Activated T-cell treated with anti-CD3 and anti-CD28 coated beads, Interleukin-2, amount 50 U/mL, for 4 hours (primary cell): ENCODE measurements at regions not wholly inside any gene's neighbourhood (a gene's known extent, or its start where the extent isn't known, plus 50 kb on each side); places are given as distances from the start of the nearest gene placed in this dataset.
"Not testable (repeated sequence)": the region's sequence is repeated elsewhere in the genome, so short reads cannot be mapped to it uniquely, and the experiment has no call there.

Source experiments
- ATAC-seq, 2 donors: fragments of 200-7000 bp; cut with Tn5 transposase; one replicate each; pipeline ENCODE4 v1.10.0; 2021
- DNase-seq: peaks from one replicate; pipeline ENCODE4 v3.0.0-alpha.2; 2020
- H3K27me3 Mint-ChIP-seq: one replicate; pipeline ENCODE4 v1.8.0; 2021; ENCODE audit warnings: low read depth, mixed read lengths
- H3K36me3 Mint-ChIP-seq: one replicate; pipeline ENCODE4 v1.8.0; 2022; ENCODE audit warnings: mixed read lengths; ENCODE audit not compliant: insufficient read depth
- H3K4me1 Mint-ChIP-seq: one replicate; pipeline ENCODE4 v1.8.0; 2021; ENCODE audit warnings: low read depth, mixed read lengths
- H3K4me3 Mint-ChIP-seq: one replicate; pipeline ENCODE4 v1.8.0; 2021; ENCODE audit warnings: mild to moderate bottlenecking, moderate library complexity, mixed read lengths
- H3K9me3 Mint-ChIP-seq: one replicate; pipeline ENCODE4 v1.8.0; 2021; ENCODE audit warnings: mixed read lengths

DNA sequence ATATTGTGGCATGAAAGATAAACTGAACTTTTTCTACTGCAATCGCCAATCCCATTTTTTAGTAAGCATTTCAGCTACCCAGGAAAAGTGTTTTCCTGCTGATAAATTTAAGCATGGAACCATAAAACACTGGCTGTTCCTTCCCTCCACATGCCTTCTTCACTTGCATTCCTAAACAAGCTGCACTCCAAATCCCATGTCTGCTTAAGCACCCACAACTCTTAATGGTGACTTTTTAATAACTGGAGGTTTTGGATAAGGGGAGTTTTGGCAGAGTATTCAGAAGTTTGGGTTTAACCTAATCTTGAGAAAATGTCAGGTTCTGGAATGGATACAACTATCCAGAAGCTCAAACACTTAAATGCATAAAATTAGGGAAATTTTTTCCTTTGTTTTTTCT, 345.6 kb upstream of the CA10 start:
- H3K4me1 Mint-ChIP-seq = no peaks in the 10 kb centered on the region
- ATAC-seq (no peak), DNase-seq (no peak)
- H3K4me3 Mint-ChIP-seq = no peak overlapping the region
- H3K9me3 Mint-ChIP-seq = peaks cover 11% of the 10 kb centered on the region
- H3K36me3 Mint-ChIP-seq = no peaks in the 10 kb centered on the region
- H3K27me3 Mint-ChIP-seq = no peaks in the 10 kb centered on the region

DNA sequence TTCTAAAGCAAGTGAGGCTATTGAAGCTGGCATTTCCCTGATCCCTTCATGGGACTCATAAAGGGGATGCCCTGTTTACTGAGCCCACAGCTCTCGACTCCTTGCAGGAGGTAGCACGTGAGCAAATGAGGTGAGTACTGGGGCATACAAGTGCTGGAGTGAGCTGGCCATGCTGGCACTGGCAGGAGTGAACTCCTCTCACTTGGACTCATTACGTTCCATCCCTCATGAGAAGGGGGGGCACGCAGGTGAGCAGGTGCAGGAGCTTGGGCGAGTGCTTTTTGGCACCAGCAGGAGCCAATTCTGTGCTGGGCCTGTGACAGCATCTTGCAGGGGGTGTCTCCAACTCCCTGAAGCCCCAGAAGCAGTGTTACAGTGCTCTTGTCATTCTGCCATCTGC, 337.1 kb upstream of the CA10 start:
- no peak for ATAC-seq
- H3K4me1 Mint-ChIP-seq = no peaks in the 10 kb centered on the region
- H3K9me3 Mint-ChIP-seq = no peaks in the 10 kb centered on the region
- no peak overlapping the region for H3K4me3 Mint-ChIP-seq
- H3K27me3 Mint-ChIP-seq = no peaks in the 10 kb centered on the region
- H3K36me3 Mint-ChIP-seq = no peaks in the 10 kb centered on the region
- no peak for DNase-seq

DNA sequence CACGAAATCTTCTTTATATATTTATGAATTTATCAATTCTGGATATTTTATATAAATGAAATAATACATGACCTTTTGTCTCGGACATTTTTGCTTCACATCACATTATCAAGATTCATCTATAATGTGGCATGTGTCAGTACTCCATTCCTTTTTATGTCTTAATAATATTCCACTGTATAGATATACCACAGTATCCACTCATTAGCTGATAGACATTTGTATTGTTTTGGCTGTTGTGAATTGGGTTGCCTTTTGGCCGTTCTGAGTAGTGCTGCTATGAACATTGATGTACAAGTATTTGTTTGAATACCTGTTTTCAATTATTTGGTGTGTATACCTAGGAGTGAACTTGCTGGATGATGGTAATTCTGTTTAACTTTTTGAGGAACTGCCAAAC, 323.8 kb upstream of the CA10 start:
- ATAC-seq = no peak
- peaks cover 17% of the 10 kb centered on the region for H3K9me3 Mint-ChIP-seq
- no peaks in the 10 kb centered on the region for H3K36me3 Mint-ChIP-seq
- no peak for DNase-seq
- no peaks in the 10 kb centered on the region for H3K4me1 Mint-ChIP-seq
- no peak overlapping the region for H3K4me3 Mint-ChIP-seq
- H3K27me3 Mint-ChIP-seq = no peaks in the 10 kb centered on the region

DNA sequence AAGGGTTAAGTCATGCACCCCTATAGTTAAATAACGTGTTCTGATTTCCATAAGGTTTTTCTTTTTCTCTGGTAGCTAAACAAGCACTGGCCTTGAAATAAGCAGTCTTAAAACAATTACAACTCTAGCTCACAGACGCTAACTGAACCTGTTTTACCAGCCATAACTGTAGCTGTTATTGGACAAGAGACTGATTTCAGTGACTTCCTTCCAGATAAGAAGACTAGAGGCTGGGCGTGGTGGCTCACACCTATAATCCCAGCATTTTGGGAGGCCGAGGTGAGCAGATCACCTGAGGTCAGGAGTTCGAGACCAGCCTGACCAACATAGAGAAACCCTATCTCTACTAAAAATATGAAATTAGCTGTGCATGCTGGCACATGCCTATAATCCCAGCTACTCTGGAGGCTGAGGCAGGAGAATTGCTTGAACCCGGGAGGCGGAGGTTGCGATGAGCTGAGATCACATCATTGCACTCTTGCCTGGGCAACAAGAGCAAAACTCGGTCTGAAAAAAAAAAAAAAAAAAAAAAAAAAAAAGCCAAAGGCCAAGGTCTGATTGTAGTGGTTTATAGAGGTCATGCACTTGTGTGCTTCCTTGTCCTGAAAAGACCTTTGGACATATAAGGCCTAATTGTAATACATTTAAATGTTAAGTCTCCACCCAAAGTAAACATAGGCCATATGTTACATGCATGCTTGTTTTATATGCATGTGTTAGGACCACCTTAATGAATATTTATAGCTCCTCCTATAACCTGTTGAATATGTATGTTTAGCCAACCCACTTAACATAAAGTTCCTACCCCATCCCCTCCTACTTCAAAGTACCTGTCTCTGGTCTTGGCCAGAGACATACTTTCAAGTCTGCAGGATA, 319.5 kb upstream of the CA10 start:
- H3K4me3 Mint-ChIP-seq = no peak overlapping the region
- H3K4me1 Mint-ChIP-seq = no peaks in the 10 kb centered on the region
- no peak for ATAC-seq
- DNase-seq = no peak
- H3K9me3 Mint-ChIP-seq = peaks cover 10% of the 10 kb centered on the region
- no peaks in the 10 kb centered on the region for H3K36me3 Mint-ChIP-seq
- no peaks in the 10 kb centered on the region for H3K27me3 Mint-ChIP-seq

DNA sequence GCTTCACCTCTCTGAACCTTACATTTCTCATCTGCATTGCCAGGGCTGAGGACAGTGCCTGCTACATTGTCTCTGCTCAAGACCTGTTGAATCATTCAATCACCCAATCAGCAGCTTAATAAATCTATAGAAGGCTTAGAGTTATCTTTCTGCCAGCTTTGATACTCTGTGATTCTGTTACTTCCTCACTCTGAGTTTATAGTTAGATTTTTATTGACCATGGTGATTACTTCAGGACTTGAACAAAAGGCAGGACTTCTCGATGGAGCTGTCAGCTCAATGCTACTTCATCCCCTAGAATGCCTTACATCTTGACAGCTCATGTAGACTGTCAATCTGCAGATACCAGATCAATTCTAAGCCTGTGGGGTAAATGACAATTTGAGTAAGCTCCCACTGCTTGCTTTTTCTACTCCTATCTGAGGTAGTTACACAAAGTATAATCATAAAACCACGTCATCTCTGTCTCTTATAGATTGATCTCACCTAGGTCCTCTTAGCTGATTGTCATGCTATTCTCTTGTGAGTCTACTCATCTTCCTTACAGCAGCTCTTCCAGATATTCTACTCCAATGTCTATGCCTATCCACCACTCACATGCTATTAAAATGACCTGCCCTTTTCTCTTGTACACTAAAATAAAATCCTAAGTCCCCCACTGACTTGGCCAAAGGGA, 318.3 kb upstream of the CA10 start:
- no peaks in the 10 kb centered on the region for H3K27me3 Mint-ChIP-seq
- H3K9me3 Mint-ChIP-seq = peaks cover 8% of the 10 kb centered on the region
- no peak overlapping the region for H3K4me3 Mint-ChIP-seq
- no peak for DNase-seq
- H3K36me3 Mint-ChIP-seq = no peaks in the 10 kb centered on the region
- ATAC-seq = no peak
- no peaks in the 10 kb centered on the region for H3K4me1 Mint-ChIP-seq

DNA sequence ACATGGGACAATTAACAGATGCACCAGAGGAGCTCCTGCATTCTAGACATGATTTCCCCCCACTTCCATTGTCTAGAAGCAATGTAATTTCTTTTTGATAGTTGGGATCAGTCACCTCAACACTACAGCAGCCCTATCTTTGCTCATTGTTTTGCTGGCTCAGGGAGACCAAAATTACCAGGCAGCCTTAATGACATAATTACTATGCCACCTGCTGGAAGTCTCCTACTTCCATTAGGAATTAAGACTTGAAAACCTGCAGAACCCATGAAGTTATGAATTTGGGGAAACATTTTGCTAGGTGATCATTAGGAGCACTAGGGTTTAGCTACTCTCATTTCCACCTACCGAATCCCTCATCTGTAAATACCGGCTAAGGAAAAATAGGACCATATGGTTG, 312.0 kb upstream of the CA10 start:
- H3K9me3 Mint-ChIP-seq = peaks cover 3% of the 10 kb centered on the region
- ATAC-seq (no peak), DNase-seq (no peak)
- H3K4me3 Mint-ChIP-seq = no peak overlapping the region
- no peaks in the 10 kb centered on the region for H3K36me3 Mint-ChIP-seq
- H3K27me3 Mint-ChIP-seq = no peaks in the 10 kb centered on the region
- H3K4me1 Mint-ChIP-seq = no peaks in the 10 kb centered on the region

DNA sequence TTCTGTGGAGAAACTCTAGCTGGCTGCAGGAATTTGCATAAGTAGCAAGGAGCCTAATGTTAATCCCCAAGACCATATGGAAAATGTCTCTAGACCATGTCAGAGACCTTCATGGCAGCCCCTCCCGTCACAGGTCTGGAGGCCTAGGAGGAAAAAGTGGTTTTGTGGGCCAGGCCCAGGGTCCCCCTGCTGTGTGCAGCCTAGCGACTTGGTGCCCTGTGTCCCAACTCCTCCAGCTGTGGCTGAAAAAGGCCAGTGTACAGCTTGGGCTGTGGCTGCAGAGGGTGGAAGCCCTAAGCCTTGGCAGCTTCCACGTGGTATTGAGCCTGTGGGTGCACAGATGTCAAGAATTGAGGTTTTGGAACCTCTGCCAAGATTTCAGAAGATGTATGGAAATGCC, 306.9 kb upstream of the CA10 start:
- Mint-ChIP-seq H3K36me3 (no peaks in the 10 kb centered on the region), H3K4me3 (no peak overlapping the region), H3K4me1 (no peaks in the 10 kb centered on the region), H3K27me3 (no peaks in the 10 kb centered on the region), H3K9me3 (peaks cover 9% of the 10 kb centered on the region)
- DNase-seq (no peak), ATAC-seq (no peak)

DNA sequence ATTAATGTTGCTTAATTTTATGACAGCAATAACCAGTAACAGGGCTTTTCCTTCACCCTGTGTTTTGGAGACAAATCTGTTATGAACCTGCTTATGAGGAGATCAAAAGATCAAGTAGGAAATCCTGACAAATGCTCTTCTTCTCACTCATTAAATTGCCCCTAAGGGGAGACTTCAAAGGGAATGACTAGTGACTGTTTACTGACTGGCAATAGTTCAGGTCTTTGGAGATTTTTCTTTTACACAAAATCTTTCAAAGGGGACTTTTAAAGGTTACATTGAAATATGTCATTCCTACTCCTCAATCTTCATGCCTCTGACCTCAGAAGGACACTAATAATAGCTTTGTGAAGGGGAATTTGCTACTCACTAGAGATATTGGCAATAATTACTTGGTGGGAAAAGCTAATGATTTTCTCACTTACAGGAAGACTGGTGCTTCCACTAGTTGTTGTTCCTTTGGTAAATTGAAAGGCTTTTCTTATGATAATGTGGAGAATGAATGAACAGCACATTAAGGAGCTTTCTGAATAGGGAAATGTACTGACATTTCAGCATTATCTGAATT, 292.9 kb upstream of the CA10 start:
- DNase-seq (no peak), ATAC-seq (no peak)
- no peak overlapping the region for H3K4me3 Mint-ChIP-seq
- no peaks in the 10 kb centered on the region for H3K27me3 Mint-ChIP-seq
- H3K9me3 Mint-ChIP-seq = peaks cover 8% of the 10 kb centered on the region
- no peaks in the 10 kb centered on the region for H3K36me3 Mint-ChIP-seq
- H3K4me1 Mint-ChIP-seq = no peaks in the 10 kb centered on the region

DNA sequence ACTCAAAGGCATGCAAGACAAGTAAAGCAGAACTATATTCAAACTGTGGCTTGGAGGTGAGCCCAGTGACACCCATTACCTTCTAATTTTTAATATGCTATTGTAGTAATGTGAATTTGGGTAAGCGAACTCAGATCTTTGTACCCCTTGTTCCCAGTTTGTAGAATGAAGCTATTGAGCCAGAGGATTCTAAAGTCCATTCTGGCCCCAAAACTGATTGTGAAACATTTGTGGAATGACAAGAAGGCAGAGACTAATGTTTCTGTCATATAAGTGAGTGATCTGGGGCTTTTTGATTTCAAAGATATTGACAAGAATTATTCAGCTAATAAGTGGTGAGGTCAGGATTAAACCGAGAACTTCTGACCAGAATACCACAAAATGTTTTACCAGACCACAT, 283.8 kb upstream of the CA10 start:
- Mint-ChIP-seq H3K9me3 (peaks cover 10% of the 10 kb centered on the region), H3K27me3 (no peaks in the 10 kb centered on the region), H3K4me1 (no peaks in the 10 kb centered on the region), H3K36me3 (no peaks in the 10 kb centered on the region), H3K4me3 (no peak overlapping the region)
- no peak for ATAC-seq
- no peak for DNase-seq

DNA sequence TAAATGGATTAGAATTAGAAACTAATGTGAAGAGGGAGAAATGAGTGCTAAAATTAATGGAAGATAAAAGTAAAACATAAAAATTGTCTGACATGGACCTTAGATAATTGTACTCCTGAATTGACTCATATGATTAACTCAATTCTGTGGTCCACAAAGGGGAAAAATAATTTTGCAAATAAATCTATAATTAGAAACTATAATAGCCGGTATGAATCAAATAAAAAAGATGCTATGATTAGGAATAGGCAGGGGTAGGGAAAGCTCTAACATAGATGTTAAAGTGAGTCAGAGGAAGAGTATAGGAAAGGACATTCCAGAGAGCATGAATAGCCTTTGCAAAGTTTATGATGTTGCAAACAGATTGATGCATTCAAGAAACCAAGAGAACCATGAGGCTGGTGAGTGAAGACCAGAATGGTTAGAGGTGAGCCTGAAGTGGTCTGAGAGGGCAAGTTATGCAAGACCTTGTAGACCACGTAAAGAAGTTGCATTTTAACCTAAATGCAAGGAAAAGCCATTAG, 262.1 kb upstream of the CA10 start:
- no peaks in the 10 kb centered on the region for H3K9me3 Mint-ChIP-seq
- H3K36me3 Mint-ChIP-seq = no peaks in the 10 kb centered on the region
- no peak for DNase-seq
- H3K27me3 Mint-ChIP-seq = no peaks in the 10 kb centered on the region
- ATAC-seq = no peak
- H3K4me3 Mint-ChIP-seq = no peak overlapping the region
- H3K4me1 Mint-ChIP-seq = no peaks in the 10 kb centered on the region

DNA sequence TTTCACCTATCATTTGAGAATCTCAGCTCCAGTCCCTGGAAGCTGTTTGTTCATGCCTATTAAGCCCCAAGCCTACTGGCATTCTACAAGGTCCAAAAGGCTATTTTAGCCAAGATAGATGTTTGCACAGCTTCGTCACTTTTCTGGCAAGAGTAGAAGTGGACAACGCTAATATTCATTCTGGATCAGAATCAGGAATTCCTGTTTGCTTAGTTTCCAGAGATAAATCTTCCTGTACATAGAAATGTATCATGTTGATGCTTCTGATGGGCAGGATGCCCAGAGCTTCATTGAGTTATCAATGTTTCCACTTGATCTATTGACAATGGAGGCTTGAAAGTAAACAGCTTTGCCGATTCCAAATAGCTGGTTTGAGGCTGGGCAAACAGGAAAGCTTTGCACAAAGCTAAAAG, 260.7 kb upstream of the CA10 start:
- no peaks in the 10 kb centered on the region for H3K36me3 Mint-ChIP-seq
- DNase-seq (no peak), ATAC-seq (no peak)
- no peak overlapping the region for H3K4me3 Mint-ChIP-seq
- no peaks in the 10 kb centered on the region for H3K4me1 Mint-ChIP-seq
- no peaks in the 10 kb centered on the region for H3K9me3 Mint-ChIP-seq
- H3K27me3 Mint-ChIP-seq = no peaks in the 10 kb centered on the region

DNA sequence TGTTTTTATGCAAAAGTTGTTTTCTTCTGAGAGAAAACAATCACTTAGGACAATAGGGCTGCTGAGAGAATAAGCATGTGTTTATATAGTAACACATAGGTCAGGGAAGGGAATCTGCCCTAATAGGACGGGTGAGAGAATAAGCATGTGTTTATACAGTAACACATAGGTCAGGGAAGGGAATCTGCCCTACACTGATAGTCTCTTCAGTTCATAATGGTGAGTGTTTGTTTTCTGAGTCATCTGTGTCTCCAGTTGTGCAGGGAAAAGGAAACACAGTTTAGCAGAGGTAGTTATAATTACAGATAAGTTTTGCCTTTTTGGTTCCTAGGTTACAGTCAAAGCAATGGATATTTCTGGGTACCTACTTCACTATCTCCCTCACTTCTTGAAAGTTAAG, 252.3 kb upstream of the CA10 start:
- H3K4me1 Mint-ChIP-seq = no peaks in the 10 kb centered on the region
- H3K4me3 Mint-ChIP-seq = no peak overlapping the region
- peaks cover 3% of the 10 kb centered on the region for H3K9me3 Mint-ChIP-seq
- no peaks in the 10 kb centered on the region for H3K36me3 Mint-ChIP-seq
- ATAC-seq (no peak), DNase-seq (no peak)
- H3K27me3 Mint-ChIP-seq = no peaks in the 10 kb centered on the region

DNA sequence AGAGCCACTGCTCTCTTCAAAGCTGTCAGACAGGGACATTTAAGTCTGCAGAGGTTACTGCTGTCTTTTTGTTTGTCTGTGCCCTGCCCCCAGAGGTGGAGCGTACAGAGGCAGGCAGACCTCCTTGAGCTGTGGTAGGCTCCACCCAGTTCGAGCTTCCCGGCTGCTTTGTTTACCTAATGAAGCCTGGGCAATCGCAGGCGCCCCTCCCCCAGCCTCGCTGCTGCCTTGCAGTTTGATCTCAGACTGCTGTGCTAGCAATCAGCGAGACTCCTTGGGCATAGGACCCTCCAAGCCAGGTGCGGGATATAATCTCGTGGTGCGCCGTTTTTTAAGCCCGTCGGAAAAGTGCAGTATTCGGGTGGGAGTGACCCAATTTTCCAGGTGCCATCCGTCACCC, 250.7 kb upstream of the CA10 start:
- H3K4me3 Mint-ChIP-seq, H3K9me3 Mint-ChIP-seq: not testable (repeated sequence)

DNA sequence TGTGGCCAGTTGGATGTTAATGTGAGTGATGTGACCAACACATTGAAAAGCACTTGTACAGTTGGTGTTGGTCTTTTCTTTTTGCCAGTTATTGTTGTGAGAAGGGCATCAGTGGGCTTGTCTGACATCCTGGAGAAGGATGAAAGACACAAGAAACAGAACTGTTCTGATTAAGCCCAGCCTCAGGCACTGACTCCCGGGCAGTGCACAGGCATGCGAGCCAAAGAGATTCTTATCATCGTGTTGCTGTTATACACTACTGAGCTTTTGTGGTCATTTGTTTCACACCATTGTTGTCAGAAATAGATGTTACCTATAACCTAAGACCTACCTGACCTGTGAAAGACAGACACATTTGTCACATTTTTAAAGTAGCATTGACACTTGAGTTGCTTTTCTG, 236.8 kb upstream of the CA10 start:
- Mint-ChIP-seq H3K9me3 (peaks cover 6% of the 10 kb centered on the region), H3K36me3 (no peaks in the 10 kb centered on the region), H3K4me3 (no peak overlapping the region), H3K27me3 (no peaks in the 10 kb centered on the region), H3K4me1 (no peaks in the 10 kb centered on the region)
- no peak for ATAC-seq
- DNase-seq = no peak

More for the DNA sequence above, 250.7 kb upstream of the CA10 start:
- not testable (repeated sequence) for DNase-seq, H3K36me3 Mint-ChIP-seq, H3K4me1 Mint-ChIP-seq, H3K27me3 Mint-ChIP-seq, ATAC-seq

DNA sequence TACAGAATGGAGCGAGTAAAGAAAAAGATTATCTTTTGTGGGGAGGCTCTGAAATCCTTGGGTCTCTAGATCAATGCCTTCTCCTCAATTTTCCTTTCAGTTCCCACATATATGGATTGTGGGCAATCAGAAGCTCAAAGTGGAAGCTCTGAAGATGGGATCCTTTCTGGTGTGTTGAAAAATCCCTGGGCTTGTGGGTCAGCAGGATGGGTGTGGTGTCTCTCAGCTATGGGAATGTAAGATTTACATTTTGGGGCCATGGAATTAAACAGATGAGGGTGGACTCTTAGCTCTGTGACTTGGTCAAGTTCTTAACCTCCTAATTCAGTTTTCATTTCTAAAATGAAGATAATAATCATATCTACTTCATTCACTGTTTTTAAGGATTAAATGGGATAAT, 231.9 kb upstream of the CA10 start:
- ATAC-seq = no peak
- Mint-ChIP-seq H3K4me3 (no peak overlapping the region), H3K4me1 (no peaks in the 10 kb centered on the region), H3K9me3 (no peaks in the 10 kb centered on the region), H3K36me3 (no peaks in the 10 kb centered on the region), H3K27me3 (no peaks in the 10 kb centered on the region)
- no peak for DNase-seq
